ENCODE measurements at regions not wholly inside any gene's neighbourhood (a gene's known extent, or its start where the extent isn't known, plus 50 kb on each side); places are given as distances from the start of the nearest gene placed in this dataset.

GRCh38 chr6:130771741-130772140, 55.5 kb upstream of the SMLR1 start:
- DNase-seq: no peak

- no peak for DNase-seq
Observed at GRCh38 chr6:130773860-130774259, 53.3 kb upstream of the SMLR1 start.

GRCh38 chr6:130775411-130776012, 51.7 kb upstream of the SMLR1 start:
- no peak for DNase-seq

GRCh38 chr6:130776287-130776925, 50.8 kb upstream of the SMLR1 start:
- DNase-seq: no peak
